OCI-LY3 (cell line): ENCODE measurements at regions not wholly inside any gene's neighbourhood (a gene's known extent, or its start where the extent isn't known, plus 50 kb on each side); places are given as distances from the start of the nearest gene placed in this dataset.

ENCODE experiments used
- H2AFZ ChIP-seq: fragments of 200-600, 300-600 bp; shearing (Covaris generic); 2 replicates; pipeline ENCODE4 v1.6.0; 2014; ENCODE audit warnings: antibody characterized with exemption, low read depth, low read length
- H3K27ac ChIP-seq: fragments of 200-600, 300-600 bp; sonication (generic); 2 replicates; pipeline ENCODE4 v1.5.1; 2014; ENCODE audit warnings: mild to moderate bottlenecking, low read length, moderate library complexity, mixed read lengths
- H3K27me3 ChIP-seq: fragments of 200-600, 300-600 bp; sonication (generic); 2 replicates; pipeline ENCODE4 v1.6.1; 2014; ENCODE audit warnings: low read depth, low read length, mixed read lengths
- H3K36me3 ChIP-seq: fragments of 200-600, 300-600 bp; sonication (generic); replicated peaks from 2 replicates; pipeline ENCODE3; 2014; ENCODE audit warnings: low read depth, low read length, mixed read lengths
- H3K4me1 ChIP-seq: fragments of 300-600, 200-600 bp; sonication (generic); 2 replicates; pipeline ENCODE4 v1.6.1; 2014; ENCODE audit warnings: low read length, mixed read lengths
- H3K4me2 ChIP-seq: fragments of 200-600, 300-600 bp; sonication (generic); 2 replicates; pipeline ENCODE4 v1.6.1; 2014; ENCODE audit warnings: low read length, mixed read lengths
- H3K4me3 ChIP-seq: fragments of 300-600, 200-600 bp; sonication (generic); 2 replicates; pipeline ENCODE4 v1.5.1; 2014; ENCODE audit warnings: antibody characterized with exemption, mild to moderate bottlenecking, low read length, moderate library complexity
- H3K79me2 ChIP-seq: fragments of 300-600, 200-600 bp; shearing (Covaris generic); 2 replicates; pipeline ENCODE4 v1.6.1; 2014; ENCODE audit warnings: mild to moderate bottlenecking, low read length, mixed read lengths
- H3K9ac ChIP-seq: fragments of 300-600, 200-600 bp; shearing (Covaris generic); 2 replicates; pipeline ENCODE4 v1.6.0; 2014; ENCODE audit warnings: mild to moderate bottlenecking, low read length, moderate library complexity
- H3K9me3 ChIP-seq: fragments of 200-600, 300-600 bp; shearing (Covaris generic); 2 replicates; pipeline ENCODE4 v1.6.1; 2014; ENCODE audit warnings: low read length, mixed read lengths; ENCODE audit not compliant: insufficient read depth
- H4K20me1 ChIP-seq: fragments of 200-600, 300-600 bp; sonication (generic); 2 replicates; pipeline ENCODE4 v1.6.1; 2016; ENCODE audit warnings: low read length, mixed read lengths; ENCODE audit not compliant: insufficient read depth
- CTCF ChIP-seq: fragments of 200-600, 300-600 bp; sonication (generic); IDR thresholded peaks from 2 replicates; pipeline ENCODE4 v1.5.1; 2014; ENCODE audit warnings: antibody characterized with exemption, low read length, low read depth
- EZH2phosphoT487 ChIP-seq: fragments of 200-600 bp; shearing (Covaris generic); IDR thresholded peaks from 2 replicates; pipeline ENCODE4 v1.6.1; 2018; ENCODE audit warnings: antibody characterized with exemption, mixed run types, low read depth

- Histone ChIP-seq H3K4me2 (no peak overlapping the region), H3K4me3 (no peak overlapping the region), H3K9ac (no peak overlapping the region), H3K27me3 (no peaks in the 10 kb centered on the region), H3K27ac (no peak overlapping the region), H3K9me3 (no peaks in the 10 kb centered on the region), H4K20me1 (no peaks in the 10 kb centered on the region), H3K79me2 (no peaks in the 10 kb centered on the region), H3K36me3 (no peaks in the 10 kb centered on the region), H2AFZ (no peak overlapping the region), H3K4me1 (no peaks in the 10 kb centered on the region)
- TF ChIP-seq EZH2phosphoT487 (no peak), CTCF (no peak)
These were observed 511.5 kb downstream of the NYAP2 start for GRCh38 chr2:225911019-225911418.

GRCh38 chr2:225895126-225895525 lies 495.6 kb downstream of the NYAP2 start:
- Histone ChIP-seq H2AFZ (no peak overlapping the region), H3K27me3 (no peaks in the 10 kb centered on the region), H4K20me1 (no peaks in the 10 kb centered on the region), H3K79me2 (no peaks in the 10 kb centered on the region), H3K27ac (no peak overlapping the region), H3K4me3 (no peak overlapping the region), H3K4me2 (no peak overlapping the region), H3K9ac (no peak overlapping the region), H3K4me1 (no peaks in the 10 kb centered on the region), H3K9me3 (no peaks in the 10 kb centered on the region), H3K36me3 (no peaks in the 10 kb centered on the region)
- no peak for TF ChIP-seq EZH2phosphoT487
- no peak for TF ChIP-seq CTCF

- H3K27ac ChIP-seq: no peak overlapping the region
- H2AFZ ChIP-seq: no peak overlapping the region
- H3K9ac ChIP-seq: no peak overlapping the region
- H3K4me1 ChIP-seq: no peaks in the 10 kb centered on the region
- no peak for TF ChIP-seq CTCF
- no peaks in the 10 kb centered on the region for H3K36me3 ChIP-seq
- no peaks in the 10 kb centered on the region for H3K9me3 ChIP-seq
- no peaks in the 10 kb centered on the region for H3K79me2 ChIP-seq
- H3K4me3 ChIP-seq: no peak overlapping the region
- H4K20me1 ChIP-seq: no peaks in the 10 kb centered on the region
- no peak overlapping the region for H3K4me2 ChIP-seq
- no peaks in the 10 kb centered on the region for H3K27me3 ChIP-seq
These were observed 494.9 kb downstream of the NYAP2 start for GRCh38 chr2:225894236-225894980.

- Histone ChIP-seq H3K4me1 (no peaks in the 10 kb centered on the region), H3K9ac (no peak overlapping the region), H3K9me3 (no peaks in the 10 kb centered on the region), H3K27me3 (no peaks in the 10 kb centered on the region), H3K4me3 (no peak overlapping the region), H2AFZ (no peak overlapping the region), H3K36me3 (no peaks in the 10 kb centered on the region), H3K27ac (no peak overlapping the region), H4K20me1 (no peaks in the 10 kb centered on the region), H3K4me2 (no peak overlapping the region), H3K79me2 (no peaks in the 10 kb centered on the region)
- TF ChIP-seq CTCF (no peak), EZH2phosphoT487 (no peak)
These were observed 493.6 kb downstream of the NYAP2 start for GRCh38 chr2:225893151-225893550.
